ENCODE measurements at regions not wholly inside any gene's neighbourhood (a gene's known extent, or its start where the extent isn't known, plus 50 kb on each side); places are given as distances from the start of the nearest gene placed in this dataset.
A peak's percentile ranks its signal among the peaks of the same experiment; 100 is the strongest.

GRCh38 chr17:72514321-72514861 lies 393.6 kb downstream of the SOX9 start:
- Histone ChIP-seq H3K27me3 (no peaks in the 10 kb centered on the region), H3K9me3 (no peaks in the 10 kb centered on the region), H3K27ac (peak overlapping the region in 1 of 2 donors; percentile 51), H3K4me1 (peaks cover 0 to 17% of the 10 kb centered on the region in 2 donors), H3K4me3 (no peak overlapping the region), H3K36me3 (no peaks in the 10 kb centered on the region)
- TF ChIP-seq CTCF (IDR thresholded peaks at IDR 0.05) = no peak
- DNase-seq (ENCODE audit: low spot score) = no peak

GRCh38 chr17:72514891-72515290 lies 394.1 kb downstream of the SOX9 start:
- H3K4me3 ChIP-seq = no peak overlapping the region
- H3K27ac ChIP-seq = peak overlapping the region; percentile 47 to 51
- H3K36me3 ChIP-seq = no peaks in the 10 kb centered on the region
- H3K4me1 ChIP-seq = peaks cover 0 to 17% of the 10 kb centered on the region in 2 donors
- no peak for TF ChIP-seq CTCF (IDR thresholded peaks at IDR 0.05)
- no peaks in the 10 kb centered on the region for H3K27me3 ChIP-seq
- DNase-seq (ENCODE audit: low spot score) = no peak
- H3K9me3 ChIP-seq = no peaks in the 10 kb centered on the region

- TF ChIP-seq CTCF (IDR thresholded peaks at IDR 0.05) = no peak
- peak overlapping the region; percentile 47 to 51 for H3K27ac ChIP-seq
- H3K4me1 ChIP-seq = peaks cover 0 to 17% of the 10 kb centered on the region in 2 donors
- no peaks in the 10 kb centered on the region for H3K9me3 ChIP-seq
- H3K36me3 ChIP-seq = no peaks in the 10 kb centered on the region
- no peaks in the 10 kb centered on the region for H3K27me3 ChIP-seq
- DNase-seq (ENCODE audit: low spot score) = no peak
- H3K4me3 ChIP-seq = no peak overlapping the region
Measured at GRCh38 chr17:72515291-72516065, 394.7 kb downstream of the SOX9 start.

GRCh38 chr17:72516772-72517399 lies 396.1 kb downstream of the SOX9 start:
- Histone ChIP-seq H3K4me3 (no peak overlapping the region), H3K9me3 (no peaks in the 10 kb centered on the region), H3K27ac (peak overlapping the region; percentile 13 to 35), H3K36me3 (no peaks in the 10 kb centered on the region), H3K27me3 (no peaks in the 10 kb centered on the region), H3K4me1 (peaks cover 0 to 17% of the 10 kb centered on the region in 2 donors)
- no peak for TF ChIP-seq CTCF (IDR thresholded peaks at IDR 0.05)
- DNase-seq (ENCODE audit: low spot score) = peak; percentile 75

GRCh38 chr17:72517413-72518158 lies 396.8 kb downstream of the SOX9 start:
- Histone ChIP-seq H3K27ac (peak overlapping the region in 1 of 2 donors; percentile 35), H3K27me3 (no peaks in the 10 kb centered on the region), H3K36me3 (no peaks in the 10 kb centered on the region), H3K9me3 (no peaks in the 10 kb centered on the region), H3K4me3 (no peak overlapping the region), H3K4me1 (peaks cover 0 to 17% of the 10 kb centered on the region in 2 donors)
- TF ChIP-seq CTCF (IDR thresholded peaks at IDR 0.05) = no peak
- DNase-seq (ENCODE audit: low spot score) = no peak
